ENCODE measurements at regions not wholly inside any gene's neighbourhood (a gene's known extent, or its start where the extent isn't known, plus 50 kb on each side); places are given as distances from the start of the nearest gene placed in this dataset.

- TF ChIP-seq CTCF (conservative IDR thresholded peaks at IDR 0.05; ENCODE audit: low read depth, low read length): no peak
- TF ChIP-seq EZH2 (IDR thresholded peaks at IDR 0.05; ENCODE audit: borderline replicate concordance, low read depth, low read length, poor library complexity, severe bottlenecking): no peak
Measured at GRCh38 chr1:157403608-157404007, 148.7 kb downstream of the FCRL5 start.
